SK-N-SH treated with all-trans-retinoic acid at 6 μM for 48 hours (cell line): ENCODE measurements at regions not wholly inside any gene's neighbourhood (a gene's known extent, or its start where the extent isn't known, plus 50 kb on each side); places are given as distances from the start of the nearest gene placed in this dataset.

Experiments used
- ATAC-seq: fragments of 200-7000 bp; cut with Tn5 transposase; 3 replicates; pipeline ENCODE4 v1.9.1; 2020; ENCODE audit warnings: mild to moderate bottlenecking, moderate library complexity
- ARNTL ChIP-seq: fragments of 450-650 bp; formaldehyde crosslinking; IDR thresholded peaks from 2 replicates; pipeline ENCODE4 v1.5.0; 2020; ENCODE audit warnings: low read depth, mild to moderate bottlenecking, moderate library complexity, borderline replicate concordance
- BACH2 ChIP-seq: fragments of 250-450 bp; sonication (Bioruptor Pico); IDR thresholded peaks from 2 replicates; pipeline ENCODE4 v1.9.0; 2021; ENCODE audit warnings: mild to moderate bottlenecking, borderline replicate concordance
- CSDC2 ChIP-seq: fragments of 250-450 bp; sonication (Bioruptor Pico); IDR thresholded peaks from 2 replicates; pipeline ENCODE4 v1.5.0; 2020; ENCODE audit warnings: mild to moderate bottlenecking, moderate library complexity
- ESRRG ChIP-seq: fragments of 250-450 bp; sonication (Bioruptor Pico); IDR thresholded peaks from 2 replicates; pipeline ENCODE4 v1.6.1; 2021; ENCODE audit warnings: mild to moderate bottlenecking
- GLIS3 ChIP-seq: fragments of 250-450 bp; sonication (Bioruptor Pico); IDR thresholded peaks from 2 replicates; pipeline ENCODE4 v1.5.0; 2020; ENCODE audit warnings: mild to moderate bottlenecking, moderate library complexity
- ISL1 ChIP-seq: fragments of 250-450 bp; sonication (Bioruptor Pico); IDR thresholded peaks from 2 replicates; pipeline ENCODE4 v2.1.2; 2022; ENCODE audit warnings: mild to moderate bottlenecking, moderate library complexity
- OSR1 ChIP-seq: fragments of 250-450 bp; sonication (Bioruptor Pico); IDR thresholded peaks from 2 replicates; pipeline ENCODE4 v1.8.0; 2022; ENCODE audit warnings: moderate library complexity, mild to moderate bottlenecking, inconsistent platforms
- PPARA ChIP-seq: fragments of 250-450 bp; sonication (Bioruptor Pico); IDR thresholded peaks from 2 replicates; pipeline ENCODE4 v1.5.0; 2020; ENCODE audit warnings: mild to moderate bottlenecking, borderline replicate concordance
- RARB ChIP-seq: fragments of 250-450 bp; sonication (Bioruptor Pico); IDR thresholded peaks from 2 replicates; pipeline ENCODE4 v1.8.0; 2021; ENCODE audit warnings: mild to moderate bottlenecking, moderate library complexity
- SNAI2 ChIP-seq: fragments of 250-450 bp; sonication (Bioruptor Pico); IDR thresholded peaks from 2 replicates; pipeline ENCODE4 v1.5.0; 2020; ENCODE audit warnings: mild to moderate bottlenecking, moderate library complexity
- TCF4 ChIP-seq: fragments of 250-450 bp; sonication (Bioruptor Pico); IDR thresholded peaks from 2 replicates; pipeline ENCODE4 v1.8.0; 2021; ENCODE audit warnings: mild to moderate bottlenecking, moderate library complexity, borderline replicate concordance
- TOX ChIP-seq: fragments of 250-450 bp; sonication (Bioruptor Pico); IDR thresholded peaks from 2 replicates; pipeline ENCODE4 v1.8.0; 2021; ENCODE audit warnings: mild to moderate bottlenecking, moderate library complexity, borderline replicate concordance
- ZC3H10 ChIP-seq: fragments of 250-450 bp; sonication (Bioruptor Pico); IDR thresholded peaks from 2 replicates; pipeline ENCODE4 v1.5.1; 2021; ENCODE audit warnings: mild to moderate bottlenecking, moderate library complexity
- ZFP3 ChIP-seq: fragments of 250-450 bp; sonication (Bioruptor Pico); IDR thresholded peaks from 2 replicates; pipeline ENCODE4 v1.5.0; 2020; ENCODE audit warnings: mild to moderate bottlenecking, moderate library complexity
- ZFP30 ChIP-seq: fragments of 450-650 bp; formaldehyde crosslinking; IDR thresholded peaks from 2 replicates; pipeline ENCODE4 v1.5.0; 2022; ENCODE audit warnings: mild to moderate bottlenecking, moderate library complexity
- ZNF70 ChIP-seq: fragments of 450-650 bp; formaldehyde crosslinking; IDR thresholded peaks from 2 replicates; pipeline ENCODE4 v1.5.0; 2020; ENCODE audit warnings: mild to moderate bottlenecking, moderate library complexity
- ZNF8 ChIP-seq: fragments of 450-650 bp; formaldehyde crosslinking; IDR thresholded peaks from 2 replicates; pipeline ENCODE4 v1.5.0; 2020; ENCODE audit warnings: mild to moderate bottlenecking, moderate library complexity
- TF ChIP-seq, protein P1 (sequence below): fragments of 250-450 bp; sonication (Bioruptor Pico); IDR thresholded peaks from 2 replicates; pipeline ENCODE4 v1.5.1; 2020; ENCODE audit warnings: low read depth, mild to moderate bottlenecking, moderate library complexity
- TF ChIP-seq, protein P2 (sequence below): fragments of 250-450 bp; sonication (Bioruptor Pico); IDR thresholded peaks from 2 replicates; pipeline ENCODE4 v1.8.0; 2021; ENCODE audit warnings: low read depth, mild to moderate bottlenecking, moderate library complexity, borderline replicate concordance
- TF ChIP-seq, protein P3 (sequence below): fragments of 250-450 bp; sonication (Bioruptor Pico); IDR thresholded peaks from 2 replicates; pipeline ENCODE4 v1.8.0; 2020; ENCODE audit warnings: mild to moderate bottlenecking, moderate library complexity, borderline replicate concordance
- TF ChIP-seq, protein P4 (sequence below): fragments of 250-450 bp; sonication (Bioruptor Pico); IDR thresholded peaks from 2 replicates; pipeline ENCODE4 v1.5.0; 2020; ENCODE audit warnings: mild to moderate bottlenecking, moderate library complexity
- TF ChIP-seq, protein P5 (sequence below): fragments of 250-450 bp; sonication (Bioruptor Pico); IDR thresholded peaks from 2 replicates; pipeline ENCODE4 v1.5.1; 2021; ENCODE audit warnings: mild to moderate bottlenecking, moderate library complexity

DNA sequence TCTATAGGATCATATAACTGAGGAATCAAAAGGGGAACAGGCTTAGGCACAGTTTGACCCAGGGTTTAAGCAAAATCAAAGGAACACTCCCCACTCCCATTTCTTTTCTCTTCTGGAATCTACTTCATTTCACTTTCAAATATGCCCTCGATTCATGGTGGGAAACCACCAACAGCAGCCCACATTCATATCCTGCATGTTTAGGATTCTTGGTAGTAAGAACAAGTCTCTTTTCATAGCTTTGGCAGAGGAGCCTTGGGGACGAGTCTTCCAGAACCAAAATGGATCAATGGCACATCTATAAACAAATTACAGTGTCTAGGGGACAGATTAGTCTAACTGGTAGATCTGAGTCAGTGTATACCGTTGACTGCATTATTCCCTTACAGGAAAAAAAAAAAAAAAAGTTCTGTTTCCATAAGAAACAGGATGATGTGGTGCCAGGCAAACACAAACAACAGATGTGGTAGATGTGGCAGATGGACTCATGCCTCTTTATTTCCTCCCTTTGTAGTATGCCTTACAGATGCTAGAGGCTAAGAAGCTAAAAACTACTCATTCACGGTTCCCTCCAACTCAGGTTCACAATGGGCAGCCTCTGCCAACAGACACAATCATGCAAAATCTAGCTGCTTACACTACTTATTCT, 578.3 kb upstream of the ADAMTS9 start:
- ATAC-seq = no peak
- TF ChIP-seq, protein P1, sequence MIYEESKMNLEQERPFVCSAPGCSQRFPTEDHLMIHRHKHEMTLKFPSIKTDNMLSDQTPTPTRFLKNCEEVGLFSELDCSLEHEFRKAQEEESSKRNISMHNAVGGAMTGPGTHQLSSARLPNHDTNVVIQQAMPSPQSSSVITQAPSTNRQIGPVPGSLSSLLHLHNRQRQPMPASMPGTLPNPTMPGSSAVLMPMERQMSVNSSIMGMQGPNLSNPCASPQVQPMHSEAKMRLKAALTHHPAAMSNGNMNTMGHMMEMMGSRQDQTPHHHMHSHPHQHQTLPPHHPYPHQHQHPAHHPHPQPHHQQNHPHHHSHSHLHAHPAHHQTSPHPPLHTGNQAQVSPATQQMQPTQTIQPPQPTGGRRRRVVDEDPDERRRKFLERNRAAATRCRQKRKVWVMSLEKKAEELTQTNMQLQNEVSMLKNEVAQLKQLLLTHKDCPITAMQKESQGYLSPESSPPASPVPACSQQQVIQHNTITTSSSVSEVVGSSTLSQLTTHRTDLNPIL (CRISPR knock-in tag) = no peak
- TF ChIP-seq, protein P2, sequence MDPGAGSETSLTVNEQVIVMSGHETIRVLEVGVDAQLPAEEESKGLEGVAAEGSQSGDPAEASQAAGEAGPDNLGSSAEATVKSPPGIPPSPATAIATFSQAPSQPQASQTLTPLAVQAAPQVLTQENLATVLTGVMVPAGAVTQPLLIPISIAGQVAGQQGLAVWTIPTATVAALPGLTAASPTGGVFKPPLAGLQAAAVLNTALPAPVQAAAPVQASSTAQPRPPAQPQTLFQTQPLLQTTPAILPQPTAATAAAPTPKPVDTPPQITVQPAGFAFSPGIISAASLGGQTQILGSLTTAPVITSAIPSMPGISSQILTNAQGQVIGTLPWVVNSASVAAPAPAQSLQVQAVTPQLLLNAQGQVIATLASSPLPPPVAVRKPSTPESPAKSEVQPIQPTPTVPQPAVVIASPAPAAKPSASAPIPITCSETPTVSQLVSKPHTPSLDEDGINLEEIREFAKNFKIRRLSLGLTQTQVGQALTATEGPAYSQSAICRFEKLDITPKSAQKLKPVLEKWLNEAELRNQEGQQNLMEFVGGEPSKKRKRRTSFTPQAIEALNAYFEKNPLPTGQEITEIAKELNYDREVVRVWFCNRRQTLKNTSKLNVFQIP (CRISPR knock-in tag) = no peak
- no peak for TF ChIP-seq ARNTL (CRISPR knock-in tag)
- no peak for TF ChIP-seq ZC3H10 (CRISPR knock-in tag)
- TF ChIP-seq ZNF70 (CRISPR knock-in tag) = no peak
- no peak for TF ChIP-seq ZFP3 (CRISPR knock-in tag)
- TF ChIP-seq ESRRG = no peak
- no peak for TF ChIP-seq BACH2 (CRISPR knock-in tag)
- no peak for TF ChIP-seq OSR1
- no peak for TF ChIP-seq SNAI2 (CRISPR knock-in tag)
- TF ChIP-seq ZFP30 = no peak
- TF ChIP-seq PPARA = no peak
- TF ChIP-seq GLIS3 (CRISPR knock-in tag) = no peak

DNA sequence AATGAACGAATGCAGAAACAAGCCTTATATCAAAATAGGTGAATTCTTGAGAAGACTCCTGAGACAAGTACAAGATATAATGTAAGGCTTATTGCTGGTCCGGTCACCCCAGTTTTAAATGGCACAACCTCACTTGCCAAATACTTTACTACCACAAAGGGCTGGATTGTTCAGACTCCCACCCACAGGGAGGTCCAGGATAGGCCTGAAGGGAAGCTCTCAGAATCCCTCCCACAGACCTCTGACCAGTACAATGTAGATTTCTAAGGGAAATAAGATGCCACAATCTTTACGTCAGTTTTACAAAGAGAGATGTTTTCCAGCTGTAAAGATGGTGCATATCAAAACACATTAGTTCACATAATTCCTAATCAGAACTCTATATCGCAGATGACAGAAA, 577.7 kb upstream of the ADAMTS9 start:
- ATAC-seq = no peak

More for the DNA sequence above, 577.7 kb upstream of the ADAMTS9 start:
- no peak for TF ChIP-seq PPARA
- TF ChIP-seq ZFP3 (CRISPR knock-in tag) = no peak
- TF ChIP-seq ZNF8 (CRISPR knock-in tag) = no peak
- TF ChIP-seq, protein P2 (CRISPR knock-in tag) = no peak
- no peak for TF ChIP-seq ZFP30
- TF ChIP-seq SNAI2 (CRISPR knock-in tag) = no peak
- TF ChIP-seq TOX = no peak
- TF ChIP-seq GLIS3 (CRISPR knock-in tag) = no peak
- TF ChIP-seq, protein P3, sequence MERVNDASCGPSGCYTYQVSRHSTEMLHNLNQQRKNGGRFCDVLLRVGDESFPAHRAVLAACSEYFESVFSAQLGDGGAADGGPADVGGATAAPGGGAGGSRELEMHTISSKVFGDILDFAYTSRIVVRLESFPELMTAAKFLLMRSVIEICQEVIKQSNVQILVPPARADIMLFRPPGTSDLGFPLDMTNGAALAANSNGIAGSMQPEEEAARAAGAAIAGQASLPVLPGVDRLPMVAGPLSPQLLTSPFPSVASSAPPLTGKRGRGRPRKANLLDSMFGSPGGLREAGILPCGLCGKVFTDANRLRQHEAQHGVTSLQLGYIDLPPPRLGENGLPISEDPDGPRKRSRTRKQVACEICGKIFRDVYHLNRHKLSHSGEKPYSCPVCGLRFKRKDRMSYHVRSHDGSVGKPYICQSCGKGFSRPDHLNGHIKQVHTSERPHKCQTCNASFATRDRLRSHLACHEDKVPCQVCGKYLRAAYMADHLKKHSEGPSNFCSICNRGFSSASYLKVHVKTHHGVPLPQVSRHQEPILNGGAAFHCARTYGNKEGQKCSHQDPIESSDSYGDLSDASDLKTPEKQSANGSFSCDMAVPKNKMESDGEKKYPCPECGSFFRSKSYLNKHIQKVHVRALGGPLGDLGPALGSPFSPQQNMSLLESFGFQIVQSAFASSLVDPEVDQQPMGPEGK = no peak
- TF ChIP-seq OSR1 = no peak
- no peak for TF ChIP-seq ARNTL (CRISPR knock-in tag)
- no peak for TF ChIP-seq CSDC2
- TF ChIP-seq, protein P4, sequence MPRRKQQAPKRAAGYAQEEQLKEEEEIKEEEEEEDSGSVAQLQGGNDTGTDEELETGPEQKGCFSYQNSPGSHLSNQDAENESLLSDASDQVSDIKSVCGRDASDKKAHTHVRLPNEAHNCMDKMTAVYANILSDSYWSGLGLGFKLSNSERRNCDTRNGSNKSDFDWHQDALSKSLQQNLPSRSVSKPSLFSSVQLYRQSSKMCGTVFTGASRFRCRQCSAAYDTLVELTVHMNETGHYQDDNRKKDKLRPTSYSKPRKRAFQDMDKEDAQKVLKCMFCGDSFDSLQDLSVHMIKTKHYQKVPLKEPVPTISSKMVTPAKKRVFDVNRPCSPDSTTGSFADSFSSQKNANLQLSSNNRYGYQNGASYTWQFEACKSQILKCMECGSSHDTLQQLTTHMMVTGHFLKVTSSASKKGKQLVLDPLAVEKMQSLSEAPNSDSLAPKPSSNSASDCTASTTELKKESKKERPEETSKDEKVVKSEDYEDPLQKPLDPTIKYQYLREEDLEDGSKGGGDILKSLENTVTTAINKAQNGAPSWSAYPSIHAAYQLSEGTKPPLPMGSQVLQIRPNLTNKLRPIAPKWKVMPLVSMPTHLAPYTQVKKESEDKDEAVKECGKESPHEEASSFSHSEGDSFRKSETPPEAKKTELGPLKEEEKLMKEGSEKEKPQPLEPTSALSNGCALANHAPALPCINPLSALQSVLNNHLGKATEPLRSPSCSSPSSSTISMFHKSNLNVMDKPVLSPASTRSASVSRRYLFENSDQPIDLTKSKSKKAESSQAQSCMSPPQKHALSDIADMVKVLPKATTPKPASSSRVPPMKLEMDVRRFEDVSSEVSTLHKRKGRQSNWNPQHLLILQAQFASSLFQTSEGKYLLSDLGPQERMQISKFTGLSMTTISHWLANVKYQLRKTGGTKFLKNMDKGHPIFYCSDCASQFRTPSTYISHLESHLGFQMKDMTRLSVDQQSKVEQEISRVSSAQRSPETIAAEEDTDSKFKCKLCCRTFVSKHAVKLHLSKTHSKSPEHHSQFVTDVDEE (CRISPR knock-in tag) = no peak
- no peak for TF ChIP-seq RARB
- TF ChIP-seq TCF4 (CRISPR knock-in tag) = no peak
- no peak for TF ChIP-seq ZNF70 (CRISPR knock-in tag)
- TF ChIP-seq ZC3H10 (CRISPR knock-in tag) = no peak
- TF ChIP-seq, protein P5, sequence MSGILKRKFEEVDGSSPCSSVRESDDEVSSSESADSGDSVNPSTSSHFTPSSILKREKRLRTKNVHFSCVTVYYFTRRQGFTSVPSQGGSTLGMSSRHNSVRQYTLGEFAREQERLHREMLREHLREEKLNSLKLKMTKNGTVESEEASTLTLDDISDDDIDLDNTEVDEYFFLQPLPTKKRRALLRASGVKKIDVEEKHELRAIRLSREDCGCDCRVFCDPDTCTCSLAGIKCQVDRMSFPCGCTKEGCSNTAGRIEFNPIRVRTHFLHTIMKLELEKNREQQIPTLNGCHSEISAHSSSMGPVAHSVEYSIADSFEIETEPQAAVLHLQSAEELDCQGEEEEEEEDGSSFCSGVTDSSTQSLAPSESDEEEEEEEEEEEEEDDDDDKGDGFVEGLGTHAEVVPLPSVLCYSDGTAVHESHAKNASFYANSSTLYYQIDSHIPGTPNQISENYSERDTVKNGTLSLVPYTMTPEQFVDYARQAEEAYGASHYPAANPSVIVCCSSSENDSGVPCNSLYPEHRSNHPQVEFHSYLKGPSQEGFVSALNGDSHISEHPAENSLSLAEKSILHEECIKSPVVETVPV (CRISPR knock-in tag) = no peak
- TF ChIP-seq ISL1 (CRISPR knock-in tag) = no peak
